Neural progenitor cell (in vitro differentiated cells): ENCODE measurements at regions not wholly inside any gene's neighbourhood (a gene's known extent, or its start where the extent isn't known, plus 50 kb on each side); places are given as distances from the start of the nearest gene placed in this dataset.

ENCODE experiments used
- CTCF ChIP-seq: fragments of 200-600 bp; sonication (generic); IDR thresholded peaks from 2 replicates; pipeline ENCODE4 v1.5.1; 2017; ENCODE audit warnings: antibody characterized with exemption, mild to moderate bottlenecking
- EZH2 ChIP-seq: fragments of 200-600 bp; sonication (generic); IDR thresholded peaks from 2 replicates; pipeline ENCODE4 v1.6.1; 2017; ENCODE audit warnings: antibody characterized with exemption, mild to moderate bottlenecking, moderate library complexity
- EZH2phosphoT487 ChIP-seq: fragments of 200-600 bp; sonication (generic); IDR thresholded peaks from 2 replicates; pipeline ENCODE4 v1.6.1; 2017; ENCODE audit warnings: antibody characterized with exemption

GRCh38 chr5:35473589-35473988 is 144.1 kb upstream of the SPEF2 start:
- TF ChIP-seq CTCF (no peak), EZH2 (no peak), EZH2phosphoT487 (no peak)
